GM19238 (cell line): ENCODE measurements at regions not wholly inside any gene's neighbourhood (a gene's known extent, or its start where the extent isn't known, plus 50 kb on each side); places are given as distances from the start of the nearest gene placed in this dataset.

ENCODE experiments used
- DNase-seq: peaks from one replicate; pipeline ENCODE4 v3.0.0; 2011; ENCODE audit warnings: low spot score; ENCODE audit not compliant: insufficient read length

- no peak for DNase-seq
Observed at GRCh38 chr13:105634059-105634458, 901.4 kb downstream of the EFNB2 start.

GRCh38 chr13:105630431-105630830 lies 905.0 kb downstream of the EFNB2 start:
- no peak for DNase-seq

GRCh38 chr13:105627270-105627669 lies 908.2 kb downstream of the EFNB2 start:
- DNase-seq = no peak

- no peak for DNase-seq
Observed at GRCh38 chr13:105625691-105626090, 909.8 kb downstream of the EFNB2 start.

- DNase-seq = no peak
Observed at GRCh38 chr13:105616333-105617075, 919.0 kb downstream of the EFNB2 start.

GRCh38 chr13:105612541-105612940 lies 922.9 kb downstream of the EFNB2 start:
- DNase-seq = no peak

GRCh38 chr13:105611424-105611823 lies 924.0 kb downstream of the EFNB2 start:
- DNase-seq = no peak

GRCh38 chr13:105608104-105608503 lies 927.4 kb downstream of the EFNB2 start:
- DNase-seq = no peak

GRCh38 chr13:105607426-105607825 lies 928.0 kb downstream of the EFNB2 start:
- no peak for DNase-seq

GRCh38 chr13:105607016-105607415 lies 928.4 kb downstream of the EFNB2 start:
- no peak for DNase-seq

GRCh38 chr13:105602956-105603670 lies 932.3 kb downstream of the EFNB2 start:
- DNase-seq = no peak

- no peak for DNase-seq
Observed at GRCh38 chr13:105599477-105600037, 935.9 kb downstream of the EFNB2 start.

- no peak for DNase-seq
Observed at GRCh38 chr13:105598529-105598928, 936.9 kb downstream of the EFNB2 start.

GRCh38 chr13:105597573-105597972 lies 937.9 kb downstream of the EFNB2 start:
- no peak for DNase-seq

GRCh38 chr13:105595471-105595870 lies 940.0 kb downstream of the EFNB2 start:
- no peak for DNase-seq

- DNase-seq = no peak
Observed at GRCh38 chr13:105591277-105591676, 944.2 kb downstream of the EFNB2 start.

GRCh38 chr13:105587786-105588185 lies 947.7 kb downstream of the EFNB2 start:
- no peak for DNase-seq

GRCh38 chr13:105579821-105580710 lies 955.4 kb downstream of the EFNB2 start:
- no peak for DNase-seq

GRCh38 chr13:105573136-105573535 lies 962.3 kb downstream of the EFNB2 start:
- no peak for DNase-seq

- DNase-seq = no peak
Observed at GRCh38 chr13:105572401-105572800, 963.1 kb downstream of the EFNB2 start.

- no peak for DNase-seq
Observed at GRCh38 chr13:105569816-105570215, 965.6 kb downstream of the EFNB2 start.
